GM18498 (cell line): ENCODE measurements at regions not wholly inside any gene's neighbourhood (a gene's known extent, or its start where the extent isn't known, plus 50 kb on each side); places are given as distances from the start of the nearest gene placed in this dataset.

Experiments used
- ATAC-seq: cut with Tn5 transposase; IDR thresholded peaks from one replicate; pipeline ENCODE4 v1.9.1; 2021; ENCODE audit warnings: mild to moderate bottlenecking, moderate library complexity; ENCODE audit not compliant: unreplicated experiment

GRCh38 chr2:126512026-126512425 is 143.9 kb upstream of the GYPC start:
- ATAC-seq, result no peak

GRCh38 chr2:126513033-126513432 is 142.9 kb upstream of the GYPC start:
- no peak for ATAC-seq

GRCh38 chr2:126515471-126515870 is 140.5 kb upstream of the GYPC start:
- ATAC-seq, result no peak

- no peak for ATAC-seq
These were observed 137.8 kb upstream of the GYPC start for GRCh38 chr2:126518196-126518595.

GRCh38 chr2:126527836-126528490 is 128.0 kb upstream of the GYPC start:
- peak; percentile 92 for ATAC-seq

- ATAC-seq, result no peak
These were observed 124.9 kb upstream of the GYPC start for GRCh38 chr2:126531029-126531428.

GRCh38 chr2:126534478-126534877 is 121.5 kb upstream of the GYPC start:
- ATAC-seq, result no peak

- no peak for ATAC-seq
These were observed 120.5 kb upstream of the GYPC start for GRCh38 chr2:126535408-126535807.

- ATAC-seq, result no peak
These were observed 119.3 kb upstream of the GYPC start for GRCh38 chr2:126536605-126537200.

- ATAC-seq, result no peak
These were observed 116.9 kb upstream of the GYPC start for GRCh38 chr2:126539101-126539500.

- no peak for ATAC-seq
These were observed 113.7 kb upstream of the GYPC start for GRCh38 chr2:126542247-126542646.

- no peak for ATAC-seq
These were observed 112.9 kb upstream of the GYPC start for GRCh38 chr2:126543081-126543480.

- ATAC-seq, result no peak
These were observed 97.9 kb upstream of the GYPC start for GRCh38 chr2:126558029-126558428.

- ATAC-seq, result no peak
These were observed 87.2 kb upstream of the GYPC start for GRCh38 chr2:126568734-126569133.

- ATAC-seq, result no peak
These were observed 84.6 kb upstream of the GYPC start for GRCh38 chr2:126571403-126571802.

- ATAC-seq, result no peak
These were observed 80.3 kb upstream of the GYPC start for GRCh38 chr2:126575631-126576030.

GRCh38 chr2:126579868-126580267 is 76.1 kb upstream of the GYPC start:
- ATAC-seq, result no peak

- no peak for ATAC-seq
These were observed 69.6 kb upstream of the GYPC start for GRCh38 chr2:126586317-126586716.

GRCh38 chr2:126599062-126599461 is 56.9 kb upstream of the GYPC start:
- ATAC-seq, result no peak

- ATAC-seq, result no peak
These were observed 55.2 kb upstream of the GYPC start for GRCh38 chr2:126600742-126601141.

GRCh38 chr2:126602334-126602733 is 53.6 kb upstream of the GYPC start:
- no peak for ATAC-seq
